SK-N-SH (cell line): ENCODE measurements at regions not wholly inside any gene's neighbourhood (a gene's known extent, or its start where the extent isn't known, plus 50 kb on each side); places are given as distances from the start of the nearest gene placed in this dataset.

Experiments used
- CHD2 ChIP-seq: fragments of 150-350 bp; IDR thresholded peaks from 2 replicates; pipeline ENCODE4 v1.6.1; 2018; ENCODE audit warnings: low read length; ENCODE audit not compliant: partially characterized antibody
- ELF1 ChIP-seq: IDR thresholded peaks from 2 replicates; pipeline ENCODE4 v1.4.0; 2012
- EP300 ChIP-seq, 2 experiments: IDR thresholded peaks; 2 replicates each; pipeline versions ENCODE4 v1.4.0 to v1.6.1; 2012; ENCODE audit warnings: borderline replicate concordance in 1 of 2, low read depth in 1 of 2, low read length in 1 of 2
- GABPA ChIP-seq: IDR thresholded peaks from 2 replicates; pipeline ENCODE4 v1.4.0; 2012; ENCODE audit warnings: low read depth, mild to moderate bottlenecking
- JUND ChIP-seq: IDR thresholded peaks from 2 replicates; pipeline ENCODE4 v1.4.0; 2012
- POLR2AphosphoS5 ChIP-seq: IDR thresholded peaks from 2 replicates; pipeline ENCODE4 v1.6.1; 2012; ENCODE audit warnings: low read depth, low read length
- RCOR1 ChIP-seq: fragments of 150-350 bp; IDR thresholded peaks from 2 replicates; pipeline ENCODE4 v1.6.1; 2017; ENCODE audit warnings: antibody characterized with exemption, low read length
- SMC3 ChIP-seq: IDR thresholded peaks from 2 replicates; pipeline ENCODE4 v1.6.1; 2012; ENCODE audit warnings: low read depth, low read length, improper control_type of control experiment
- TAF1 ChIP-seq: IDR thresholded peaks from 2 replicates; pipeline ENCODE4 v1.6.1; 2012; ENCODE audit warnings: low read depth, mild to moderate bottlenecking, low read length, moderate library complexity, borderline replicate concordance
- YY1 ChIP-seq: IDR thresholded peaks from 2 replicates; pipeline ENCODE4 v1.4.0; 2012; ENCODE audit warnings: low read depth, mild to moderate bottlenecking
- TF ChIP-seq, protein P1 (sequence below): fragments of 200-600 bp; sonication (generic); IDR thresholded peaks from 2 replicates; pipeline ENCODE4 v1.6.1; 2017; ENCODE audit warnings: antibody characterized with exemption, mild to moderate bottlenecking, moderate library complexity
- TF ChIP-seq, protein P2 (sequence below): fragments of 150-350 bp; IDR thresholded peaks from 2 replicates; pipeline ENCODE4 v1.6.1; 2017; ENCODE audit warnings: antibody characterized with exemption, low read length, low read depth, borderline replicate concordance
- TF ChIP-seq, protein P3 (sequence below): IDR thresholded peaks from 2 replicates; pipeline ENCODE4 v1.4.0; 2012; ENCODE audit warnings: low read depth, borderline replicate concordance

DNA sequence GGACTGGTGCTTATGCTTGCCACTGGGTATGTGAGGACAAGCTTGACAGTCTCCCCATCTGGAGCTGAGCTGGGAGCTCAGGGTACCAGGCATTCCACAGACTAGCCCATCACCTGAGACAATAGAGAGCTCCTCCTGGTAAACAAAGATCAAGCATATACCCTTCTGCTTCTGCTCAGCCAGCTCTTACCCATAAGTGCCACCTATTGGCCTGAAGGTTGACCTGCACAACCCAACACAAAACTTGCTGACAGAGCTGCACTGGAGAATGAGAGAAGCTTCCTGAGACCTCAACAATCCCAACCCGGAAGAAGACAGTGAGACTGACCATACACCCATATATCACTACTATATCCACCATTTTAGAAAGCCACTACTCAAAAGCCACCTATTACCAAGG, 1049.2 kb upstream of the INTU start:
- TF ChIP-seq, protein P1, sequence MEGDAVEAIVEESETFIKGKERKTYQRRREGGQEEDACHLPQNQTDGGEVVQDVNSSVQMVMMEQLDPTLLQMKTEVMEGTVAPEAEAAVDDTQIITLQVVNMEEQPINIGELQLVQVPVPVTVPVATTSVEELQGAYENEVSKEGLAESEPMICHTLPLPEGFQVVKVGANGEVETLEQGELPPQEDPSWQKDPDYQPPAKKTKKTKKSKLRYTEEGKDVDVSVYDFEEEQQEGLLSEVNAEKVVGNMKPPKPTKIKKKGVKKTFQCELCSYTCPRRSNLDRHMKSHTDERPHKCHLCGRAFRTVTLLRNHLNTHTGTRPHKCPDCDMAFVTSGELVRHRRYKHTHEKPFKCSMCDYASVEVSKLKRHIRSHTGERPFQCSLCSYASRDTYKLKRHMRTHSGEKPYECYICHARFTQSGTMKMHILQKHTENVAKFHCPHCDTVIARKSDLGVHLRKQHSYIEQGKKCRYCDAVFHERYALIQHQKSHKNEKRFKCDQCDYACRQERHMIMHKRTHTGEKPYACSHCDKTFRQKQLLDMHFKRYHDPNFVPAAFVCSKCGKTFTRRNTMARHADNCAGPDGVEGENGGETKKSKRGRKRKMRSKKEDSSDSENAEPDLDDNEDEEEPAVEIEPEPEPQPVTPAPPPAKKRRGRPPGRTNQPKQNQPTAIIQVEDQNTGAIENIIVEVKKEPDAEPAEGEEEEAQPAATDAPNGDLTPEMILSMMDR, result peak; percentile 31; the same call in 1 of the 2 replicates
- TF ChIP-seq YY1, result no peak
- TF ChIP-seq EP300 (IDR thresholded peaks at IDR 0.05; ENCODE audit: borderline replicate concordance in 1 of 2, low read depth in 1 of 2, low read length in 1 of 2), result no peak
- TF ChIP-seq JUND, result no peak
- TF ChIP-seq, protein P2, sequence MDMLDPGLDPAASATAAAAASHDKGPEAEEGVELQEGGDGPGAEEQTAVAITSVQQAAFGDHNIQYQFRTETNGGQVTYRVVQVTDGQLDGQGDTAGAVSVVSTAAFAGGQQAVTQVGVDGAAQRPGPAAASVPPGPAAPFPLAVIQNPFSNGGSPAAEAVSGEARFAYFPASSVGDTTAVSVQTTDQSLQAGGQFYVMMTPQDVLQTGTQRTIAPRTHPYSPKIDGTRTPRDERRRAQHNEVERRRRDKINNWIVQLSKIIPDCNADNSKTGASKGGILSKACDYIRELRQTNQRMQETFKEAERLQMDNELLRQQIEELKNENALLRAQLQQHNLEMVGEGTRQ, result no peak
- TF ChIP-seq, protein P3, sequence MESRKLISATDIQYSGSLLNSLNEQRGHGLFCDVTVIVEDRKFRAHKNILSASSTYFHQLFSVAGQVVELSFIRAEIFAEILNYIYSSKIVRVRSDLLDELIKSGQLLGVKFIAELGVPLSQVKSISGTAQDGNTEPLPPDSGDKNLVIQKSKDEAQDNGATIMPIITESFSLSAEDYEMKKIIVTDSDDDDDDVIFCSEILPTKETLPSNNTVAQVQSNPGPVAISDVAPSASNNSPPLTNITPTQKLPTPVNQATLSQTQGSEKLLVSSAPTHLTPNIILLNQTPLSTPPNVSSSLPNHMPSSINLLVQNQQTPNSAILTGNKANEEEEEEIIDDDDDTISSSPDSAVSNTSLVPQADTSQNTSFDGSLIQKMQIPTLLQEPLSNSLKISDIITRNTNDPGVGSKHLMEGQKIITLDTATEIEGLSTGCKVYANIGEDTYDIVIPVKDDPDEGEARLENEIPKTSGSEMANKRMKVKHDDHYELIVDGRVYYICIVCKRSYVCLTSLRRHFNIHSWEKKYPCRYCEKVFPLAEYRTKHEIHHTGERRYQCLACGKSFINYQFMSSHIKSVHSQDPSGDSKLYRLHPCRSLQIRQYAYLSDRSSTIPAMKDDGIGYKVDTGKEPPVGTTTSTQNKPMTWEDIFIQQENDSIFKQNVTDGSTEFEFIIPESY, result no peak
- no peak for TF ChIP-seq GABPA
- peak; percentile 14; the same call in 1 of the 2 replicates for TF ChIP-seq SMC3
- TF ChIP-seq TAF1, result no peak
- no peak for TF ChIP-seq CHD2
- no peak for TF ChIP-seq ELF1
- TF ChIP-seq POLR2AphosphoS5, result no peak
- no peak for TF ChIP-seq RCOR1
